ENCODE measurements at regions not wholly inside any gene's neighbourhood (a gene's known extent, or its start where the extent isn't known, plus 50 kb on each side); places are given as distances from the start of the nearest gene placed in this dataset.
A peak's percentile ranks its signal among the peaks of the same experiment; 100 is the strongest.

DNA sequence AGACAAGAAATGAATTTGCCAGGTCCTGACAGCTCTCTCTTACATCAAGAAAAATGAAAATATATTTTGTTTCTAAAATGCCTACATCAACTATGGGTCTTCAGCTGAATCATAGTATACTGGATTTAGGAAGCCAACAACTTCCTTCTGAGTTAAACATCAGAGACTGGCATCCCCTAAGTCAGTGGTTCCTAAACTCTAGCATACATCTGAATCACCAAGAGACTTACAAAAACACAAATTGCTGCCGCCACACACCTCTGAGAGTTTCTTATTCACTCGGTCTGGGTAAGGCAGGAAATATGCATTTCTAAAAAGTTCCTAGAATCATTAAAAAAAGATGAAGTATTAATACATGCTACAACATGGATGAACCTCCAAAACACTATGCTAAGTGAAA, 60.4 kb upstream of the TMEM252 start:
- no peaks in the 10 kb centered on the region for H3K9me3 ChIP-seq (ENCODE audit: insufficient read depth, low read depth, low read length)
- peaks cover 30% of the 10 kb centered on the region for H3K4me1 ChIP-seq (ENCODE audit: insufficient read depth, low read length, poor library complexity, severe bottlenecking)
- no peak overlapping the region for H3K9ac ChIP-seq (ENCODE audit: low read depth, low read length, poor library complexity, severe bottlenecking)
- TF ChIP-seq EZH2phosphoT487 (IDR thresholded peaks at IDR 0.05; ENCODE audit: borderline replicate concordance) (no peak), CTCF (conservative IDR thresholded peaks at IDR 0.05; ENCODE audit: low read length) (no peak)
- H3K4me3 ChIP-seq (ENCODE audit: low read length, poor library complexity, severe bottlenecking), result no peak overlapping the region
- H2AFZ ChIP-seq (ENCODE audit: low read length), result no peak overlapping the region
- H3K36me3 ChIP-seq (ENCODE audit: insufficient read depth, low read length), result no peaks in the 10 kb centered on the region
- H3K79me2 ChIP-seq (ENCODE audit: insufficient read depth, low read length), result no peaks in the 10 kb centered on the region
- no peaks in the 10 kb centered on the region for H3K27me3 ChIP-seq (ENCODE audit: insufficient read depth, low read length, poor library complexity, severe bottlenecking)
- H4K20me1 ChIP-seq (ENCODE audit: insufficient read depth, low read length, poor library complexity, severe bottlenecking), result no peaks in the 10 kb centered on the region
- H3F3A ChIP-seq (ENCODE audit: low read depth), result no peaks in the 10 kb centered on the region
- H3K4me2 ChIP-seq (ENCODE audit: low read depth, low read length, poor library complexity, severe bottlenecking), result no peak overlapping the region
- no peaks in the 10 kb centered on the region for H3K9me2 ChIP-seq (replicated peaks; ENCODE audit: low read depth, low read length)

DNA sequence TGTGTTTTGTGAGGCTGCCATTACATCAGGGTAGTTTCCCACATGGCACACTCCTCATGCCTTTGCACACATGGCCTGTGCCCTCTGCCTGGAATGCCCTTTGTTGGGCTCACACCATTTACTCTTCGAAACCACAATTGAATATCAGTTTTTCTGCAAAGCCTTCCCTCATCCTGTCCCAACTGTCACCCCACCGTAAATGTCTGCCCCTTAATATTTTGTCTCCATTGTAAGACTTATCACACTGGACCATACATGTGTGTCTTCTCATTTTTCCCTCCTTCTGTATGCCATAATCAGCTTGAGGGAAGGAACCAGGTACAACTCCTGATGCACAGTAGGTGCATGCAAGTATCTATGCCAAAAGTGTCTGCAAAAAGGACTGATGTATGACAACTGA, 62.7 kb upstream of the TMEM252 start:
- Histone ChIP-seq H3F3A (ENCODE audit: low read depth) (no peaks in the 10 kb centered on the region), H3K4me2 (ENCODE audit: low read depth, low read length, poor library complexity, severe bottlenecking) (peak overlapping the region; percentile 22), H3K79me2 (ENCODE audit: insufficient read depth, low read length) (no peaks in the 10 kb centered on the region), H3K9me2 (replicated peaks; ENCODE audit: low read depth, low read length) (no peaks in the 10 kb centered on the region), H3K27me3 (ENCODE audit: insufficient read depth, low read length, poor library complexity, severe bottlenecking) (no peaks in the 10 kb centered on the region), H3K4me1 (ENCODE audit: insufficient read depth, low read length, poor library complexity, severe bottlenecking) (peaks cover 27% of the 10 kb centered on the region), H3K4me3 (ENCODE audit: low read length, poor library complexity, severe bottlenecking) (no peak overlapping the region), H4K20me1 (ENCODE audit: insufficient read depth, low read length, poor library complexity, severe bottlenecking) (no peaks in the 10 kb centered on the region), H3K9ac (ENCODE audit: low read depth, low read length, poor library complexity, severe bottlenecking) (no peak overlapping the region), H3K36me3 (ENCODE audit: insufficient read depth, low read length) (no peaks in the 10 kb centered on the region), H2AFZ (ENCODE audit: low read length) (peak overlapping the region; percentile 69), H3K9me3 (ENCODE audit: insufficient read depth, low read depth, low read length) (no peaks in the 10 kb centered on the region)
- no peak for TF ChIP-seq CTCF (conservative IDR thresholded peaks at IDR 0.05; ENCODE audit: low read length)
- TF ChIP-seq EZH2phosphoT487 (IDR thresholded peaks at IDR 0.05; ENCODE audit: borderline replicate concordance), result no peak

GRCh38 chr9:68608763-68609162, 68.1 kb upstream of the TMEM252 start:
- Histone ChIP-seq H2AFZ (ENCODE audit: low read length) (no peak overlapping the region), H3K79me2 (ENCODE audit: insufficient read depth, low read length) (no peaks in the 10 kb centered on the region), H3K4me1 (ENCODE audit: insufficient read depth, low read length, poor library complexity, severe bottlenecking) (peaks cover 5% of the 10 kb centered on the region), H3K4me3 (ENCODE audit: low read length, poor library complexity, severe bottlenecking) (no peak overlapping the region), H3K9me3 (ENCODE audit: insufficient read depth, low read depth, low read length) (no peaks in the 10 kb centered on the region), H3F3A (ENCODE audit: low read depth) (no peaks in the 10 kb centered on the region), H3K27me3 (ENCODE audit: insufficient read depth, low read length, poor library complexity, severe bottlenecking) (no peaks in the 10 kb centered on the region), H3K36me3 (ENCODE audit: insufficient read depth, low read length) (no peaks in the 10 kb centered on the region), H4K20me1 (ENCODE audit: insufficient read depth, low read length, poor library complexity, severe bottlenecking) (no peaks in the 10 kb centered on the region), H3K9ac (ENCODE audit: low read depth, low read length, poor library complexity, severe bottlenecking) (no peak overlapping the region), H3K4me2 (ENCODE audit: low read depth, low read length, poor library complexity, severe bottlenecking) (no peak overlapping the region), H3K9me2 (replicated peaks; ENCODE audit: low read depth, low read length) (no peaks in the 10 kb centered on the region)
- no peak for TF ChIP-seq CTCF (conservative IDR thresholded peaks at IDR 0.05; ENCODE audit: low read length)
- no peak for TF ChIP-seq EZH2phosphoT487 (IDR thresholded peaks at IDR 0.05; ENCODE audit: borderline replicate concordance)
